GM19328 (cell line): ENCODE measurements at regions not wholly inside any gene's neighbourhood (a gene's known extent, or its start where the extent isn't known, plus 50 kb on each side); places are given as distances from the start of the nearest gene placed in this dataset.
"Not testable (repeated sequence)": the region's sequence is repeated elsewhere in the genome, so short reads cannot be mapped to it uniquely, and the experiment has no call there.

Experiments used
- ATAC-seq: cut with Tn5 transposase; IDR thresholded peaks from one replicate; pipeline ENCODE4 v1.9.1; 2021; ENCODE audit warnings: mild to moderate bottlenecking, moderate library complexity; ENCODE audit not compliant: unreplicated experiment

DNA sequence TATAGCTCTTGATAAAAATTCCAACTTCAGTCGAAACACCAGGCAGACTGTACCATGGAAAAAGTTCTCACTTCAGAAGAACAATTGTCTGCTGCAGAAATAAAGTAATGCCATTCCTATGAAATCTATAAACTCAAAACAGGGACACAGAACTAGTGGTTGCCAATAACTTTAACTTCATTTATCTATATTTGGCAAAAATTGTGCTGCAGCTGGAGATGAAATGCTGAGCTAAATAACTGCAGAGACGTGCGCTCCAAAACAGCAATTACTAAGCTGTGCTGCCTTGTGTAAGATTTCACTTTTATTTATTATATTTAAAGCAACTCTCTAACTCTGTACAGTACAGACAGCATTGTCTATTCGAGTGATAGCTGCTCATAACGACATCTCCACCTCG, 540.1 kb upstream of the ID2 start:
- ATAC-seq, result no peak

DNA sequence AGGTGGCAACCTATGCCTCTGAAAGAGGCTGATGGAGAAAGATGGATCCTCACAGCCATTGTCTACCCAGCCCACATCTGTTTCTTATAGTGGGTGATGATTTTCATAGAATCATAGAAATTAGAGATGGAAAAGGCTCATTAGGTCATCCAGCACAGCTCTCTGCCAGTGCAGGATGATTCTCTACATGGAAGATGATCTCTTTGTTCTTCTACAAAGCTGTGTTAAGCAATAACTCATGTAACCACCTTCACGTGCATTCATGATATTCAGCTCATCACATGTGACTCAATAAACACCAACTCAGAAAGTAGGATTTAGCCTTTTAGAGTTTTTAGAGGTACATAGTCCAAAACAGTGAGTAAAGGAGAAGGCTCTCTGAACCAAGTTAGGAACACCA, 539.4 kb upstream of the ID2 start:
- ATAC-seq, result no peak

DNA sequence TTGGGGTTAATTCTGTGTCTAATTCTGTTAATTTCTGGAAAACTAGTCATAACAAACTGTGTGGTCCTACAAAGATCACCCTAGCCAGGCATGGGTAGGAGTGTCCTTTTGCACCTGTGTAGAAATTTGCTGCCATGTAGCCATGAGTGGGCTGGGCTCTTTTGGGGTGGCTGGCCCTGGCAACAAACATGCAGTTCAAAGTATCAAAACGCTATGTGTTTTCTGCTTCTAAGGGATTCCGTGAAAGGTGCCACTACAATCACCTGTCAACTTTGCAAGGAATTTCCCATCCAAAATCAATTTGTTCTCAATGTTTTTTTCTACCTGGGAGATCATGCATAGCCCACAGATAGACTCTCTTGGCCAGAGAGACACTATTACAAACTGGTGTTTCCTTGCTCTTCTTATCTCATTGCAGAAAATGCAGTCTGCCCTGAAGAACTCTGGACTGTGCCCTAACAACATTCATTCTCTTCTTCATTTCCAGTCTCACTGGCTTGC, 537.7 kb upstream of the ID2 start:
- no peak for ATAC-seq

DNA sequence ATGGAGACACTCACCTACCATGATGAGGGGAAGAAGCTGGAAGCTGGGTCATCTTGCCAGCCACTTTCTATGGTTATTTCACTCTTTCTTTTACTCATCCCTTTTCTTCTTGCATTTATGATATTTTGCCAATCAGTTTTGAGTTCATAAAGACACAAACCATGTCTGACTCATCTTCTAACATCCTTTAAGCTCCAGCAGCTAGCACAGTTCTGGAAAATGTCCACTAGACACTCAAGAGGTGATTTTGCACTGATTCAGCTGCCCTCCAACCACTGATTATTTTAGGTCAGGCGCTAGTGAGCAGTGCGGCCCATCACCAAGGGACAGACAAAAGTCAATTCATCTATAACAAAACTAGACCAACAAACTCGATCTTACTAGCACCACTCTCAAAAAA, 537.1 kb upstream of the ID2 start:
- ATAC-seq, result no peak

DNA sequence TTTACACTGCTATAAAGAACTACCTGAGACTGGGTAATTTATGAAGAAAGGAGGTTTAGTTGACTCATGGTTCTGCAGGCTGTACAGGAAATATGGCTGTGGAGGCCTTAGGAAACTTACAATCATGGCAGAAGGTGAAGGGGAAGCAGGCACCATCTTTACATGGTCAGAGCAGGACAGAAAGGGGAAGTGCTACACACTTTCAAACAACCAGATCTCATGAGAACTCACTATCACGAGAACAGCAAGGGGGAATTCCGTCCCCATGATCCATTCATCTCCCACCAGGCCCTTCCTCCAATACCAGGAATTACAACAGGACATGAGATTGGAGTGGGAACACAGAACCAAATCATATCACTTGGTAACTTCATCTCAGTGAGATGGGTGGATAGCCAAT, 536.5 kb upstream of the ID2 start:
- not testable (repeated sequence) for ATAC-seq

DNA sequence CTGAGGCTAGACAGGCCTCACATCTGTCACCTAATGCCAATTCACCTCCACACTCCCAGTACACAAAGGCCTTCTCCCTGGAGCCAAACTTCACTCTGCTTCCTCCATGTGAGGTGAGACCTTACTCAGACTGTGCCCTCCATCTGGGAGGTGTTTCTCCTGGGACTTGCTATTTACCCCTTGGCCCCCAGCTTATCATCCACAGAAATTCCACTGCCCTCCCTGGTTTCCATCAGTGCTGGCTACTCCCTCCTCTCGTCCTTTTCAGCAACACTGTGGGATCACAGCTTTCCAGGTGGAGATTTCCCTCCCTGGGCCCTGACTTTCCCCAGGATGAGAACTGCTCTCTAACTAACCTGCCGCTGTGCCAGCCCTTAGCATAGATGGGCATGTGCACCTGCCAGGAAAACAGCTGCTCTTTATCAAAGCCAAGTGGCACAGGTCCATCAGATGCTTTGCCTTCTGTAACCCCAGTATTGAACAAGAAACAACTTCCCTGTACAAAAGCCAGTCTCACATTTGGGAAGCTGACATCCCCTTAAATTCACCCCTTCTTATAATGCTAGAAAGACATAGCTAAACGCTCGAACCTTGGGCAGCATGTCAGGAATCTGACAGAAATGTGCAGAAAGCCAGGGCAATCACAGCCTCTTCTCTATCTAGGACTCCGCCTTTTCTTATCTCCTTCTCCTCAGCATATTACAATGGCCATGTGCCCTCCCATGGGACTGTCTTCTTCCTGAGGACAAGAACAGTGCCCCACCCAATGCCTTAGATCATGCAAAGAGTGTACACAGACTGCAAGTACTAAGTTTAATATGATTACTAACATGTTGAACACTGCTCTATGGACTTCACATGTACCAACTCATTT, 535.5 kb upstream of the ID2 start:
- no peak for ATAC-seq

DNA sequence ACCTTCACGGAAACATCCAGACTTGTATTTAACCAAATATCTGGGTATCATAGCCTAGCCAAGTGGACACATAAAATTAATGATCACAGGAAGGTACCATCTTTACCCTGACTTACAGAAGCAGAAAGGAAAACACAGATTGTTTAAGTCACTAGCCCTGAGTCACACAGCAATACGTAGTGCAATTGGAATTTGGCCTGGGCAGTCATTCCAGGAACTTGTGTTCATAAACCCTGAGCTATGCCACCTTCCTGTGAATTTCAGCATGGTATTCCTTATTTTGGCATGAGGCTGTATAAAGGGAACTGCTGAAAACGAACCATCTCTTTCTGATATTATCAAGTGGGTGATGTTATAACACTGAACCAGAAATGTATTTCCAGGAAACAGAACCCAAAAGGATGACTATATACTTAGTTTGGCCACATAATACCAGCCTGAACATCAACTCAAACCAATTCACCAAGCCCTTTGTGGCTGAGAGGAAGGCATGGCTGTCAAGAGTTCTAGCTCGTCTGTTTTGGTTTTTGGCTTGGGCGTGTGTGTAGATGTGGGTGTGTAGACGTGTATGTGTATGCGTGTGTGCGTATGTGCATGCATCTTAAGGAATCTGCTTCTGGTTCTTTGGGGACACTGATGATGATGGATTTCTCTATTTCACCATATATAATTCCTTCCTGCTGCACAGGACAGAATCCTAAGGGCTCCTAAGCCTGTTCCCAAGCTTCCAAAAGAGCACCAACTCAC, 533.4 kb upstream of the ID2 start:
- no peak for ATAC-seq

DNA sequence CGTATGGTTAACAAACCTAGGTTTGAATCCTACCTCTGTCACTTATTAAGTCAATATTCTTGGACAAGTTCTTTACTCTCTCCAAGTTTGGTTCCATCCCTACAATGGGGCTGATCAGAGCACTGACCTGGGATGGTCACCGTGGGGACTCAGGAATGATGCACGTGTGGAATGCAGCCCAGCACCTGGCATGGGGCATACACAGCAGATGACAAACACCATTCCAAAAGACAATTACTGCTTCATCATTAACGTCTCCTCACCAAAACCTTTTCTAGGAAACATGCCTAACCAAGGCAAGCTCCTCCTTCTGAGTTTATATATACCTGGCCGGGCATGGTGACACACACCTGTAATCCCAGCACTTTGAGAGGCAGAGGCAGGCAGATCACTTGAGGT, 532.9 kb upstream of the ID2 start:
- no peak for ATAC-seq

DNA sequence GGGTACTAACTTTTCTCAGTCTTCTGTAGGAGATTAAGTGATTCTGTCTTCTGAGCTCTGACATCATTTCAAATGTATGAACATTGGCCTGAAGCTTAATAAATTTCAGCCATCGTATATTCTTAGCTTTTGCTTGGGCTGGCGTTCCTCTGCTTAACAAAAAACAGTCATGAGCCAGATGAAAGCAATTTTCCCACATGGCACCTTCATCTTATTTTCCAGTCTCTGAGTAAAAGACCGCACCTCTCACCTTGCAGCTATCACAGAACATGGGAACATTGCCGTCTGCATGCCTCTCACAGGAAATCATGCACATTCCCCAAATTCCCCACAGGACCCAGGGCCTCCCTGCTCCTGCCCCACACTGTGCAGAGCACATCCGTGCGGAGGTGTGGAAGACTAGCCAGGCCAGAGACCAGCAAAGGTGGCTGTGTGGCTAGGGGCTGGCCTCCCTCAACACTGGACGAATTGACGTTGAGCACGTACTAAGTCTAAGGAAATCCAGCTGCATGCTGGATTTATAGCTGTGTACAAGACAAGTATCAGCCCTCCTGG, 531.8 kb upstream of the ID2 start:
- ATAC-seq, result no peak

DNA sequence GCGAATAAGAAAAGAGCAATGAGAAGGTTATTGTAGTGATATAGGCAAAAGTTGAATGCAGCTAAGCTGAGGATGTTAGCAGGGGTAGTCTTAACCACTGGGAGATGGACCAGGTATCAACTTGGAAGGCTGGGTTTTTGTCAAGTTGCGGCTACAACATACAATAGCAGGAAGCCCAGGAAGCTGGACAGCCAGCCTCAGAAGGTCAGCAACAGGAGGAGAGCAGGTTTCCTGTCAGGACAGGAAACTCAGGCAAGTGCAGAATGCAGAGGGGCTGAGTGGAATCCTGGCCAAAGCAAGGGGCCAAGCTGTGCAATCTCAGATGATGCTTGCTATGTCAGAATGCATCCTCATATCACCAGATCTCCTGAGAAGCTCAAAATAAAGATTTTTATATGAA, 530.0 kb upstream of the ID2 start:
- no peak for ATAC-seq

DNA sequence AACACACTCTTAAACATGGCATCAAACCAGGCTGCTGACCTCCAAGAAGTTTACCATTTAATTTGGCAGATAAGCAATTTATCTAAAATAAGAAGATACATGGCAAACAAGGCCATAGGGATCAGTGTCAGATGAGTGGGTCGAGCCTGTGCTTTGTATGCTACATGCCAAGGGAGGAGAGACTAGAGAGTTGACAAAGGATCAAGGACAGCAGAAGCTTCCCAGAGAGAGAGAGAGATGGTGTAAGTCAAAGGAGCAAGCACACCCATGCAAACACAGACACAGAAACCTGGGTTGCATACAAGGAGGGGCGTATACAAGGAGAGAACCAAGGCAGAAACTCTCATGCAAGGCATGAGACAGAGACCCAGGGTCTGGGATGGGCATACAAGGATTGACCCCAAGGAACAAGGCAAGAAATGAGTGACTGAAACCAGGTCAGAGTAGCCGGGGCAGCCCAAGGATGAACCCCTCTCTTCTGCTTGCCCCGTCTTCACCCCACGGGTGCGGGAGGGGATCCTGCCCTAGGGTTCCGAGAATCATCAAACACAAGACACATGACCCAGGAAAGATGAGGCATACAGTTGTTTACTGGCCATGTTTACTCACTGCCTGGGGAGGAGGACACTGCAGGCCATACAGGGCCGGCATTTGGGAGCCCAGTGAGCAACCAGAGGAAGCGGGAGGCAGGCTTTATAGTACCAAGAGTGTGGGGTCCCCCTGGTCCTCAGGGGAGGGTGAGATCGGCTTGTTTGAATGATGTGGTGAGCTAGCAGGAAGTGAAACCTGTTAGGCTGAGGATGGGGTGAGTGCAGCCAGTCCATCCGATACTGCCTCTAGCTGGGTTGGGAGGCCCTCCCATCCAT, 529.2 kb upstream of the ID2 start:
- ATAC-seq, result peak; percentile 96

DNA sequence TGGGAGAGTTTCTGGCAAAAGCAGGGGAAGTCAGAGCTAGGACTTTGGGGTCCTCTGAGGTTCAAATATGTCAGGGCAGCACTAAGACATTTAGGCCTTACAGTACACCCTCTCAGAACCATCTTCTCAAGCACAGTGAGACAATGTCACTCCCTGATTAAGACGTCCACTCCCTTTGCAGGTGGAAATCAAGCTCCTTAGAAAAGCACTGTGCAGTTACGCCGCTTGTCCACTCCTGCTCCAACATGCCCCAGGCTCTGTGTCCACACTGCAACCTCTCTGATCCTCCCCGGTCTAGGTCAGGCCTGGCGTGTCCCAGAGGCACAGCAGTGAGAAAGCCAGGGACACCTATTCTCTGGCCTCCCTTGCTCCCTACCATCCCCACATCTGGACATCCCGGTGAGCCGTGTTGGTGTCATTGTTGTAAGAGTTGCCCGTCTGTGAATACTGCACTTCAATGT, 528.6 kb upstream of the ID2 start:
- peak; percentile 14 for ATAC-seq

DNA sequence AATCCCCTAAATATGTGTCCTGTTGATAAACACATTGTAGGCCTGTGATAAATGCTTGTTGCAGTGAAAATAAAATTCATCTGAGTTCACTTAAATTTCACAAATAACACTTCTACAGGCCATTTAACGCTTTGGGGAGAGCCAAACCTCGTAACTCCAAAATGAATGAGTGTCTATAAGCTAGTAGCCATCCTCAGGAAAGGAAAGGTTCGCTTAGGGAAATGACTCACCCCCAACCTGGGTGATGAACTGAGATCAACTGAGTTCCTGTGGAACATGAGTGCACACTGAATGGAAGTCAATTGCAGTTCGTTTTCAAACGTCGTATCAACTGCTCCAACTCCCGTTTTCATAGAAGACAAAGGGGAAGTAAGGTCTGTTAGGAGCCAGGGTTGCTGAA, 527.6 kb upstream of the ID2 start:
- no peak for ATAC-seq

DNA sequence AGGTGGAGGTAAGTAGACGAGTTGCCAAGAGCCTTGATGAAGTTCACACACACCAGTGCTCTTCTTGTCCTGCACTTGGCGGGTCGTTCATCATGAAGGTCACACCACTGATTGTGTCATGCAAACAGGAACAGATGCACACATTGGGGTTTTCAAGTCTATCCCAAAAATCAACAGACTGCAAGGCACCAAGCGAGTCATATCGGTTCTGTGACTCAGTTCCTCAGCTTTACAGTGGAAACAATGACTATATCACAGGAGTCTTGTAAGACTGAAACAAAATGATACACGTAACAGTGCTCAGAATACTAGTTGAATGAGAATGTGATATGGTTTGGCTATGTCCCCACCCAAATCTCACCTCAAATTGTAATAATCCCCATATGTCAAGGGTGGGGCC, 526.9 kb upstream of the ID2 start:
- ATAC-seq, result no peak

DNA sequence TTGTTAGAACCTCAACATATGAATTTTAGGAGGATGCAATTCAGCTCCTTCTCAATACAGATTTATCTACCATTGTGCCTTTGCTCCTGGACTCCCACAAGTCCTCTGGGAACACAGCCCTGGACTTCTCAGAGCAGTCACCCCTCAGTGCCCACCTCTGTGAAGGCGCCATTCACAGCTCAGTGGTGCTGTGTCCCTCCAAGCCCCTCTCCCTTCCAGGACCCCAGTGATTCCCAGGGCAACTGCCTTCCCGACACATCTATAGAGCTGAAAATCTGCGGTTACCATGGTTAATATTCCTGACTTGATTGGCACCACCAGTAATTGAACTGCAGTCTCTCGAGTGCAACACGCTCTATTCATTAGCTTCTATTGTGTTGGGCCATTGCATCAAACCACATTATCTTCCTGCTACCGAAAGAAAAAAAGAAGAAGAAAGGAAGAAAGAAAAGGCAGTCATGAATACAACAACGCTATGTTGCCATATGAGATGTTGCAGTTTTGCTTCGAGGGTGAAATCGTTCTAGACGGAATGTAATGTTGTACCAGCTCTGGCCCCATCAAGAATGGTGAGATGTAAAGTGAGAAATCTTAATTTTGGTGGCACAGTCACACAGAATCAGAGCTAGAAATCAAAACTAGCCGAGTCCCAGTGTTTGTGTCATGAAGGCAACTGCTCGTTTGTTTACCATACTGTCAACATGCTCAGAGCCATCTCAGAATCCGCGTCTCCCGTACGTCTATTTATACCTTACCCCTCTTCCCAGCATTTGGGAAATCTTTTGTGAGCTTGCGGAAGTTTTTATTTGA, 524.0 kb upstream of the ID2 start:
- ATAC-seq, result no peak

DNA sequence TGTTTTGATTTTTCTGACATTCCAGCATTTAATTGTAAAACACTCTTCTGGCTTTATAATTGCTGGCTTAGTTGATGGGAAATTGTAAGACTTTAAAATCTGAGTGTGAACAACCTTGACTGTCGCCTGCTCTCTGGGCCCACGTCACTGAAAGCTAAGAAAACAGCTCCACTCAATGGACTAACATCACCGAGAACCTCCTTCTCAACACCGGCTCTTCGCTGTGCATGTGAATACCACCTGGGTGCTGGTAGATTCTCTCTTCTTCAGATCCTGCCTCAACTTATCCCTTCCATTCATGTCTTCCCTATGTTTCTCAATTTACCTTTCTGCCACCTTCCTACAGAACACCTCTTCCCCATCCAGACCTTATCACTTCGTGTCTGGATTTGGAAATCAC, 523.1 kb upstream of the ID2 start:
- ATAC-seq, result no peak

DNA sequence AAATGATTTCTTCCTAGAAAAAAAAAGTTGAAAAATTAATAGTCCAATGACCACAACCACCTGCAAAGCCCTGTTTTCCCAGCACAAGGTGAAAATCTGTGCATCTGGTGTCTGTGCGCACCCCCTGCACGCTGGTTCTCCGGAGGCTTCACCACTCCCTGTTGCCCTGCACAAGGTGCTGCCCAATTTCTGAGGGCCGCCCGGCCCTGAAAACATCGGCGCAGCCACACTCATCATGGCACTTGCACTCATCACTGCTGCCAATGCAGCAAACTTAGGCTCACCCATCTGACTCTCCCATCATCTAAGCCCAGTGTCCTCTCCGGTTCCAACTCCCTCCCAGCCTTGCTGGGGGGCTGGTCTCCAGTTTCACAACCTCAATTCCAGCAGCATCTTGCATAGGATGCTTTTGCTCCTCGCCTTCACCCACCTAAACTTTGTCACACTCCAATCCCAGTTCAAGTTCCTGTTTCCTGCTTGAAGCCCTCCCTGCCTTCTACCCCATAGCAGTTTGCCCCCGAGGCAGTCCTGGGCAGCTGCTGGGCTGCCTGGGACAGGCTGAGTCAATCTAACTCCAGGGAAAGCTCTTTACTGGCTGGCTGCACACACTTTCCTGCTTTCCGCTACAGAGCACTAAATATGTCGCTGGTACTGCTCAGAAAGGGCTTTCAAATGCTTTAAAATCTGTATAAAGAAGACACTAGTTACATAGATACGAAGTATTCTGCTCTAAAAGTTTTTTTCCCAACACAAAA, 522.5 kb upstream of the ID2 start:
- no peak for ATAC-seq

DNA sequence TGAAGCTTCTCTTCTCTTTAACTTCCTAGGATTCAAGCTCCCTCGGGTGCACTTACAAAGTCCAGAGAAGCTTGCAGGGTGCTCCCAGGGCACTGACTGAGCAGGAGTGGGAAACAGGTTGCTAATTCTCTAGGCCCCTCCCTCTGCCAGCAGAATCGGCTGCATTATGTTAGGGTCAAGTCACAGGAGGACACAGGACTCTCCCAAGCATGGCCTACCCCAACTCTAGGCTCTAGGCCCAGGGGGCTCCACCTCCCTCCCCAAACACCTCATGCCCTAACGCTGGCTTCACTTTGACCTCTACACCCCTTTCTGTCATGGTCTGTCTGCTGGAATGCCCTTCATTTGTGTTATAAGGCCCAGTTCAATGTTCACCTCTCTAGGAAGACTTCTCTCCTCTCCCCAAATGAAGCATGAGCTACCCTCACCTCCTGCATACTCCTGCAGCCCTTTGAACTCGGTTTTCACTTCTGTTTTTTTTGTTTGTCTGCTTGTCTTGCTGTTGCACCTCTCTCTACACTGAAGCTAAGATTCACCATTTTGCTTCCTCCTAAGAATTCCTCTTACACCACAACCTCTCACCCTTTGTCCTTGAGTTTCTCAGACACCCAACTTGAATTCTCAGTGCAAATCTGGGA, 521.8 kb upstream of the ID2 start:
- ATAC-seq, result no peak

DNA sequence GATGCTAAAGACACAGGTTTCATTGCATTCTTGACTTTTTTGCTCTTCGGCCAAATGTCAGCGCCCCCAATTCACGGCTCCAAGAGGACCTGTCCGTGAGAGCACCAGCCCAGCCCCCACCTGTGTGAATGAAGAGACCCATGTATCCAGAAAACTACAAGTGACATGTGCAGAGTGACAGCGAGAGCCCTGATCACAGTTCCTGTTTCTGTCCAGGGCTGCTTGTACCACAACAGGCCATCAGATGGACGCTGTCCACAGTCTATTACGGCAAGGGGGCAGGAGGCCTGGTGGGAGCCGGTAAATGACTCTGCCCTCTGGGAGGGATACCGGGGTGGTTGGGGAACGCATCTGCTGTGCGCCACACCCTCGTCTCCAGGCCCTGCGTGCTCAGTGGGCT, 520.9 kb upstream of the ID2 start:
- ATAC-seq, result no peak
